HG03571 (cell line): ENCODE measurements at regions not wholly inside any gene's neighbourhood (a gene's known extent, or its start where the extent isn't known, plus 50 kb on each side); places are given as distances from the start of the nearest gene placed in this dataset.

Source experiments
- ATAC-seq: cut with Tn5 transposase; IDR thresholded peaks from one replicate; pipeline ENCODE4 v1.9.1; 2021; ENCODE audit not compliant: unreplicated experiment

DNA sequence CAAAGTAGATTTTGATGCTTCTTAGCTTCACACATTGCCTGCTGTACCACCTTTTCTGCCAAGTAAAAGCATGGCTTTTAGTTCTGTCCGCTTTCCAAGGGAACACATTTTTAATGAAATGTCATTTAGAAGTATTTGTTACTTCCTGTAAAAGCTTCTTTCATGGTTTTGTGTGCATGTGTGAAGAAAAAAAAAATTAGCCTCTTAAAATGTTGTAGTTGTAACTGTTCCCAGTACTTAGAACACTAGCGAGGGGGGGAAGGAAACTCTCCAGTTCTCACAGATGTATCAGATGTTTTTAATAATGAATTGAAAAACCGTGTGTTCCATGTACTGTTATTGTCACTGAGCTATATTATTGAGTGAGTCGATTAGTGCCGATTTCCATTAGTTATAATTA lies 568.3 kb upstream of the ADGRL2 start:
- no peak for ATAC-seq

DNA sequence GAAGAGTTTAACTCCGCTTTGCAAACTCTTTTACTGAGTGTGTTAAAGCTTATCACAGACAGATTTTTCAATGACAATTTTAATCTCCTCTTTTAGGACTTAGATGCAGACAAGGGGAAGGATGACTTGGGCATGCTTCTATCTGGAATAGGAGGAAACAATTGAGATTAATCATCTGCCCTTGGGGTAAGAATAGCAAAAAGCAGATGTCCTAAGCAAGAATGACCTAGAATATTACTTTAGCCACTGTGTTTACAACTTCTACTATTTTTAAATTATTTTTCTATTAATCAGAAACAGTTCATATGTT lies 569.0 kb upstream of the ADGRL2 start:
- ATAC-seq, result no peak

DNA sequence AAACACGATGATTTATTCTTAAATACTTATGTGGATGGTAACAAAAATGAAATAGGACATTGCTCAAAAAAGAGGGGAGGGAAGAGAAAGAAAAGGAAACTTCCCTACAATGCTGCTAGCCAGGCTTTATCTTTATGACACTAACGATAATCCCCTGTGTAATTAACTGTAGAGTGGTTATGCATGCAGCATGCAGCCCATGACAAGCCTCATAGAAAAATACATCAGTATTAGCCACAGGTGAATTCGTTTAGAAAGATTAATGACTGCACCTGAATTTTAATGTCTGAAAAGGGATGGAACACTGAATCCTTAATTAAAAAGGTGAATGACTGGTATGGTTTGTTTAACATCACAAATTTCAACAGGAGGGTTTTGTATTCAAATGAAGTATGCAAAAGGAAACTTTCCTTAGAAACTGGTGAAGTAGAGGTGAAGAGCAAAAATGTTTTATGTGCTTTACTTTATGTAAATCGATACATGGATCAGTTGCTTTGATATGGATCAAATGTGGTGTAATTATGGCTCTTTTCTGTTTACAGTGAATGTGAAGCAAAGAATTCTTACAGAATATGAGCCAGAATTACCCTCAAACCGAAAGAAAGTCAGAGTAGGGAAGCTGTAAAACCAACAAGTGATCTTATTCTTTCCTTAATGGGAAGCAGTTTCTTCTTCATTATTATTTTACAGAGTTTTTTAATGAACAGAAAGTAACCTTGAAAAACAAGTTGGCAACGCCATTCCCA lies 569.6 kb upstream of the ADGRL2 start:
- no peak for ATAC-seq

DNA sequence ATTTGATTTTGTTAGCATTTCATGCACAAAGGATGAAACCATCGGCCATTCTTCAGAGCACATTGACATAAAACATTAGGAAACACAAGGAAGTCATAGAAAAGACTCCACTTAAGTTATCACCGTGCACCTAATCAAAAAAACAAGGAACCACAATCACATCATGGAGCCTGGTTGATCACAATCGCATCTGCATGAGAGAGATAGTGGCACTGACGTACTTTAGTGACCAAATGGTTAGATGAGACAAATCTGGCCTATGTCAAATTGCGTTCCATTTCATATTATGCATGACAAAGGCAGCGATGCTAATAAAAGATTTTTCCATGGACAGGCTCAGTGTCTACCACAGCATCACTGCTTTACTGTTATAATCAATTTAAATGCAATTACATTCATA lies 571.8 kb upstream of the ADGRL2 start:
- ATAC-seq, result no peak

DNA sequence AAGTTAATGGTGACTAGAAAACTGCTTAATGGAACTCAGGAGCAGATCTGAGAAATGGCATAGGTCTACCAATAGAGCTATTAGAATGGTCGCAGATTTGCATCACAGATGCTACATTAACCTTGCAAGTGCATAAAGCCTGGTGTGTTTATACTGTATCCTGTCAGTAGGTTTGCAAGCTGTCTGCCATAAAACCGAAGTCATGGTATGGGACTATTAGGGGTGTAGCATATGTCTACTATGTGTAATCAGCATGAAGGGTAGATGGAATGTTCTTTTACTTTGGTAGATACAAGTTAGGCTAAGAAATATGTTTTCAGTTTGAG lies 574.2 kb upstream of the ADGRL2 start:
- no peak for ATAC-seq

DNA sequence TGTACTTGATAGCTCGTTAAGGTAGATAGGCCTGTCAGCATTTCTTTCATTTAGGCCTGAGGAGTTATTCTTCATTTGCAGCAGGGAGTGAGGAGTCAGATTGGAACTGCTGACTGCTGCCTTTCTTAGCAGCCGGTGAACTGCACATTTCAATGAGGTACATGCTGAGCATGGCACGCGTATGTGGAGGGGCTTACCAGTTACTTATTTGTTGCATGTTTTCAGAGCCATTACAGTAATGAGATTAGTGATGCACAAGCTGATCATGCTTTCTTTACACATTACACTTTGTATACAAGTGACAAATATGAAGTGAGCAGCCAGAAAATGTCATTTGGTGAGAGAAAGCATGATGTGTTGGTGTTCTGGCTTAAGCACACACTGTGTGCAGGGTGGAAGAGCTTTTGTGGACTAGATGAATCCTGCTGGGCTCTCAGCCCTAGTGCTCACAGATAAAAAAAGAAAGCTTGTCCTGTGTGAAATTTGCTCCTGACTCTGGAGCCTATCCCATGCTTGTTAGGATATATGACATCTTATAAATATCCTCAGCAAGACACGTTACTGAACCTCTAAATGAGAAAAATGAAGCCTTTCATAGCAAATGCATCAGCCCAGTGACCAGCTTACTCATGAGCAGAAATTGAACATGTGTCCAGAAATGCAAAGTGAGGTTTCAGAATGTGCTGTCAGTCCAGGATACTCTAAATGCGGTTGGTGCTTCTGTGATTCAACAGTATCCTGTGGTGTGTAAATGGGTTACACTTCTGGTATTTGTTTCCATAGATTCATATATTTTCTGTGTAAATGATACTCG lies 574.7 kb upstream of the ADGRL2 start:
- ATAC-seq, result no peak

DNA sequence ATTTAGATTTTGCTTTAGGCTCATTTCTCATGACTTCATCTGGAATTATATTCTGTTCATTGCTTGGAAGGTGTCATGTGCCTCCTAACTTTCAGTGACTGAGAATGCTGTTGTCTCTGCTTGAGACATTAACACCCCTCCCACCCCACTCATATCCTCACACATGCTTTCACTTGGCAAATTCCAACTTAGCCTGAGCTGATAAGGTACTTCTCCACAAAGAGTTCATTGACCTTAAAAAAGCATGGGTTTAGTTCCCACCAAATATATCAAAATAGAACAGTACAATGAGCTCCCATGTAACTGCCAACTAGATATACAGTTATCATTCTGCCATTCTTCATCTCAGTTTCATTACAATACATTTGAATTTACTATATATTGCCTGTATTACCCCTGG lies 576.5 kb upstream of the ADGRL2 start:
- ATAC-seq, result no peak

DNA sequence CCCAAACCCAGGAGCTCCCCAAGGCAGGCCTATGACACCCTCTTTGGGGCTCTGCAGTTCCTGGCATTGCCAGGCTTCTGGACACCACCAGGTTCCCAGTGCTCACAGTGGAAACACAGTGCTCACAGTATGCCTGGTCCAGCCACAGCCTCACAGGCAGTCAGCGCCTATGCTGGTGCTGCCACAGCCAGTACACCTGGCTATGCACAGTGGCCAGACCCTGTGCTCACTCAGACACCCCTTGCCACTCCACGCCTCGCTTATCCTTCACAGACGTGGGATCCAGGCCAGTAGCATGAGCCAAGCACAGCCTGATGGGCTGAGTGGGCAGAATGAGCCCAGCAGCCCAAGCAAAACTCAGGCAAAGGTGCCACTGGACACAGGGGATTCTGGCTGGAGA lies 579.2 kb upstream of the ADGRL2 start:
- no peak for ATAC-seq

DNA sequence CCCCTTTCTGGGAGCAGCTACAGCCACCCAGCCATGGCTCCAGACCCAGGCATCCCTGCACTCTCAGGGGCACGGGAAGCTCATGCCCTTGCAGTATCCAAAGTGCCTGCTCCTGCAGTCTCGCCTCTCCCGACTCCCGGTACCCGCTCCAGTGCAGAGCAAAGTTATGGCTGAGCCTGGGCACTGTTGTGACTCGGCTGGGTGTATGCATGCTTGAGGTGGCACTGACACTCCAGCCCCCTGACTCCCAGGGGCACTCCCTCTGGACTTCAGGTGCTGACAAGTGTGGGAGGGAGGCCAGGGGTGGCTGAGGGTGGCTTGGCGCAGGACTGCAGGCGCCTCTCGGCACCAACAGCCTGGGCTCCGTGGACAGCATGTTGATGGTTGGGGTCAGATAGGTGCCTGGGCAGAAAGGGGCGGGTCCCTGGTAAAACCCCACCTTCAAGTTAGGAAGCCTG lies 580.1 kb upstream of the ADGRL2 start:
- ATAC-seq, result no peak

DNA sequence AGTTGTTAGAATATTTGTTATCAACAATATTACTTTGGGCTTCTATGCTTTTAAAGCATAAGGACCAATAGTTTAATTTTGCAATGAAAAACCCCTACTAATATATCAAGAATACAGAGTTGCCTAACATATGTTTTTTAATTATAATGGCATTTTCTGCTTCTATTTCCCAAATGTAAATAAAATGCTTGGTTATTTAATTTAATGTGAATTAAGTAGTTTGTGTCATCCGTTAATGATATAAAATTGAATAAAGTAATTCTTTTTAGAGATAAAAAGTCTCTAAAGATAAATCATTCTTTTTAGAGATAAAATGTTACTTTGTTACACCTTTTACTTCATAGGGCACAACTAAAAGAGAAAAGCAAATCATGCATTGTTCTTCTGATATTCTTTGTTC lies 583.7 kb upstream of the ADGRL2 start:
- no peak for ATAC-seq

DNA sequence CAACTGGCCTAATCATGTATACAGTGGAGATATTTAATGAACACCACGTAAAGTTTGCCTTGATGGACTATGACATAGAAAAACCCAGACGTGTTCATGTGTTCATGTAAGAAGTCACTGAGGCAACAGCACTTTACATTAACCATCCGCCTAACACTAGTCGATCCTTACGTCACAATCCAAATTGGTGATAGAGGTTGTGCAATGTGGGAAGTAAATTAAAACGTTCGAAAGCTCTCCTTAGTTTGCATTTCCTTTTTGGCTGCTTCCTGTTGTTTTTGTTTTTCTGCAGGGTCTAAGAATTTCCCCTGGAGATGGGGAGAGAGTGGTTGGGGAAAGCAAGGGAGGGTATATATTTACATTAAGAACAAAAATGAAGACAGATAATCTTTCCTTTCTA lies 587.5 kb upstream of the ADGRL2 start:
- ATAC-seq, result no peak

DNA sequence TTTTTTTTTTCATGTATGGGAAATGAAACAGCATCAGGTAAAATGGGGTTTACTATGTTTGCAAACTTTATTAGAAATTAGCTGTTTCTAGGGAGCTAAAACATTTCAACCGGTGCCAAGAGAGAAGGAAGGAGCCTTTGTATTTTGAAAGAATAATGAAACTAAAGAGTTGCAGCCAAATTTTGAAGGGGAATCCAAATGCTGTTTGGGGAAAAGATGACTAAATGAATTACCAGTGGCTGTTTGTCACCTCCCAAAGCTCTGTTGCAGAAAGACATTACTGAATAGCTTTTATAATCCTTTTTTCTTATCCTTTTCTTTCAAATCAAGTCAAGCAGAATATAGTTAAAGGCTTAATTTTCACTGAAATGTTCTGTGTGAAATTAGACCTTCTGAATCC lies 591.3 kb upstream of the ADGRL2 start:
- ATAC-seq, result no peak

DNA sequence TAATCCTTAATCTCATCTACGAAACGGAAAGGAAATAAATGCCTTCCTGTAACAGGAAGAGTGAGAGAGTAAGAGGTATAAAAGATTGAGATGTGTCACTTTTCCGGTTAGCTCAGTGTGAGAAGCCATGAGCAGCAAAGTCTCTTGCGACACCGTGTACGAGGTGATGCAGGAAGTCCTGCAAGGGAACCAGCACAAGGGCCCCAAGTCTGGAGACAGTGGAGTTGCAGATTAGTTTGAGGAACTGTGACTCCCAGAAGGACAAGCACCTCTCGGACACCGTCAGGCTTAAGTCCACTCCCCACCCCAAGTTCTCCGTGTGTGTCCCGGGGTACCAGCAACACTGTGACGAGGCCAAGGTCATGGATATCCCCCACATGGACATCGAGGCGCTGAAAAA lies 592.3 kb upstream of the ADGRL2 start:
- no peak for ATAC-seq

DNA sequence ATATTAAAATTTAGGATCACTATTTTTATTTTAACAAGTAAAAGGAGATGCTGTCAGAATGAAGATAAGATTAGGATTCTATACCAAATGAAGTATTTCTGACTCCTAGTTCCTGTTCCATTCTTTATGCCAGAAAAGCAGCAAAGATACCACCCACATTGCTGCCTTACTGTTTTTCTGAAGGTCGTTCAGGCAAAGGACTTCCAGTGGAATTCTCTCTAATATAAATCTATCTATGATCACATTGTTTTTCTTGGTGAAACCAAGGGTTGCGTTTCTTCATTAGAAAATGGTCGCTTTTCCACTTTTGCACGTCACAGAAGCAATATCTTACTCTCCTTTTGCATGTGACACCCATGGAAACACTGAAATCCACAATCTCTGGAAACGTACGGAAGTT lies 594.8 kb upstream of the ADGRL2 start:
- ATAC-seq, result no peak

DNA sequence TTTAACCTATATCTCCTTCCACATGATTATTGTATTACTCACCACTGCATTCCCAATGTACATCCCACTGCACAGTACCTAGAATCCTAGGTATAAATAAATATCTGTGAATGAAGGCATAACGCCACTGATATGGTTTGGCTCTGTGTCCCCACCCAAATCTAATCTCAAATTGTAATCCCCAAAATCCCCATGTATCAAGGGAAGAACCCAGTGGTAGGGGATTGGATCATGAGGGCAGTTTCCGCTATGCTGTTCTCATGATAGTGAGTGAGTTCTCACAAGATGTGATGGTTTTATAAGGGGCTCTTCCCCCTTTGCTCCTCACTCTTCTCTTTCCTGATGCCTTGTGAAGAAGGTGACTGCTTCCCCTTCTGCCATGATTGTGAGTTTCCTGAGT lies 599.0 kb upstream of the ADGRL2 start:
- no peak for ATAC-seq

DNA sequence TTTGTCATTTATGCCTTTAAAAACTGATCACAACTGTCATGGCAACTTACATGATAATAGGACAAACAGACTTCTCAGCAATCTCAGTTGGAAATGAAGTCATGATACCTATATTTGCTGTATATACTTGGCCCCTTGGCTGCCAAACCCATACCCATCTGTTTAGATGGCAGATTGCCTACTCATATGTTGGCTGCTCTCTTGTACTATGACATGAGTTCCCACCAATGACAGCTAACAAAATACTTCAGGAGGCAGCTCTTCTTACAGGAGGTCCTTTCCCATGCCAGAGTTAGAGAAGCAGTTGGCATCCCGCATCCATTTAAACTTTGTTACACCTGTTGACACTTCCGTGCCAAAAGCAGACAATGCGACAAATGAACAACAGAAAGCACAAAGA lies 603.1 kb upstream of the ADGRL2 start:
- ATAC-seq, result no peak

DNA sequence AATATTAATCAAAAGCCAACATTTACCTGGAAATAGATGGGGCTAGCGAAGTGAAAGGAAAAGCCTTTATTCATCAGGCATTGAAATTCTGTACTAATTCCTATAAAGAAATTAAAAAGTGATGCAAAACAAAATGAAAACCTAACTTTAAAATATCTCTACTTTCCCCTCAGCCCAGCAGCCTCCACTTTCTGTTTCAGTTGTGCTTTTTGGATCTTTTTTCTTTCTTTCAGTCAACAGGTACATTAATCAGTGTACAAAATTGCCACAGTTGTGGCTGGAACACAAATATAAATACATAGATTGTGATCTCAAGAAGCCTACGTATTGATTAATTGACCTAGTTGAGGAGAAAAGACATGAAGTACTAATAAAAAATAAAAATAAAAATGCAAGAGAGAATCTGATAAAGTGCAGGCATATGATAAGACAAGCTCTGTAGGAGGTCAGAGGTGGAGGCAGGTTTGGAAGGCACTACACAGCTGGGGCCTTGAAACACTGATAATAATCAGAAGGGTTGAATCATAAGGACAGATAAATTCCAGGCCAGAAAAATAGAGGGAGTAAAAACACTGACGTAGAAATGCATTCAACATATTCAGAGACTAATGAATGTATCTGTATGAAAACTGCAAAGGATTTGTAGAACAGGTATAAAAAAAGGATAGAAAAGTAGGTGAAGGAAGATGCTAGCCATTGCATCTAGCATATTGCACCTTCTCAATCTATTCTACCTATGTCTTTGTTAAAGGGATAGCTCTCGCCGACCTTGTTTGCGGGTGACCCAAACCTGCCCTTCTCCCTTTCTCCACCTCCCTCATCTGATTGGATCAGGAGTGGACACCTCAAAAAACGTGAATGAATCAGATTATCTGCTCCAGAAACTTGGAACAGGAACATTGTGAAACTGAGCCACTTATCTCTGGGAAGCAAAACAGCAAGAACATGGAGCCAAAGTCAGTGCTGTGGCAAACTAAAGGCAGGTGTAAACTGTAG lies 607.8 kb upstream of the ADGRL2 start:
- ATAC-seq, result no peak

DNA sequence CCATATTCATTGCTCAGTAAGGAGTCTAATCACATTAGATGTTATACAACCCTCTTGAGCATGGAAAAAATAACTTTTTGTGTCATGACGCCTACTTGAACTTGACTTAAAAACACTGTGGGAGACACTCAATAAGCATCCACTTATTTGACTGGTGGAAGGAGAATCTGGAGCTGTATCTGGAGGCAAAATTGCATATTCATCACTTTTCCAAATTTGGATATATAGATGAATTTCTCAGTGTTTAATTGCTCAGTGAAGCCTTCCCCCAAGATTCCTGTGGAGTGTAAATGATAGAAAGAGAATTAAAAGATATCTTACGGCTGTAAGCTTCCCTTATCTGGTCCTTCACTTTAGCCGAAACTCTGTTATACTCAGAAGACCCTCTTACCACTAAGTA lies 610.7 kb upstream of the ADGRL2 start:
- ATAC-seq, result no peak

DNA sequence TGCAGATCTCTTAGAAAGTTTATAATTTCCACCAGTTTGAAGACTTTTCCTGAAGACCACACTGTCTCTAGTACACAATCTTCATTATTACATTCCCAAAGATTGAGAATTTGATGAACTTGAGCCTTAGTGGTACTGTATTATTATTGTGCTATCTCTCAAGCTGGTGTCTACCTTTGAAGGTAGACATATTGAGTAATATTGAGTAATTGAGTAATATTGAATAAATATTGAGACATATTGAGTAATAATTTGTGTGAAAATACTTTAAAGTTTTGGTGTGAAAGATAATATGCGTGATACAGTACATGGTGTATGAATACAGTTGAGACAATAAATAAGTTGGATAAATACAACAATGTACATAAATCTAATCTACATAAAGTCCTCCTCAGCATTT lies 613.1 kb upstream of the ADGRL2 start:
- ATAC-seq, result no peak

DNA sequence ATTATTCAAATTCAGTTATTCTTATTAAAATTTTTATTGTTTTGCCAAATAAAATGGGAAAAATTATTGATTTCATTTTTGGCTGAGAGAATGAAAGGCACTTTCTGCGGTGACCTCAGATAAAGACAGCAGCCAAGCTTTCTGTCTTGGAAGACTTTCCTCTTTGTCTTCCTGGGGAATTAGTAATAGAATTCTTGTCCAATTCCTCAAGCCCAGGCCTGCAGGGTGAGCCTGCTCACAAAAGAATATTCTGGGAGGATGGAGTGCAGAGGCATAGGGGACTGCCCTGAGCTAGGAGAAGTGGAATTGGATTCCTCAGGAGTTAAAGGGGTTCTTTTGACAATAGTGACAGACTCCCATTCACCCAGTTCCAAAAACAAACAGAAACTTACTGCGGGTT lies 614.5 kb upstream of the ADGRL2 start:
- ATAC-seq, result no peak

DNA sequence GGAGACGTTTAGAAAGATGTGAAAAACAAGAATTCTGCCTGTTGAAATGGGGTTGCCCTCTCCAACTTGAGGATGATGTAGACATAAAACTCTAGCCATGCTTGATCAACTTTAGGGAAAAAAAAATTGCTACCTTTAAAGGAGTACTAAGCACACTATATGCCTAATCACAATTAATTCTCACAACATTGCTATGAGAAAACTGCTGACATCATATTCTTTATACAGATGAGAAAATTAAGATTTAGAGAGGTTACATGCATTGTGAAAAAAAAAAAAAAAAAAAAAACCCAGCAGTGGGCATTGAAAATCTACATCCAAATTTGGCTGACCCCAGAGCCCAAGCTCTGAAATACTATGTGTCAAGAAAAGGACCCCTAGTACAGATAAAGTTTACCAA lies 617.2 kb upstream of the ADGRL2 start:
- ATAC-seq, result no peak

DNA sequence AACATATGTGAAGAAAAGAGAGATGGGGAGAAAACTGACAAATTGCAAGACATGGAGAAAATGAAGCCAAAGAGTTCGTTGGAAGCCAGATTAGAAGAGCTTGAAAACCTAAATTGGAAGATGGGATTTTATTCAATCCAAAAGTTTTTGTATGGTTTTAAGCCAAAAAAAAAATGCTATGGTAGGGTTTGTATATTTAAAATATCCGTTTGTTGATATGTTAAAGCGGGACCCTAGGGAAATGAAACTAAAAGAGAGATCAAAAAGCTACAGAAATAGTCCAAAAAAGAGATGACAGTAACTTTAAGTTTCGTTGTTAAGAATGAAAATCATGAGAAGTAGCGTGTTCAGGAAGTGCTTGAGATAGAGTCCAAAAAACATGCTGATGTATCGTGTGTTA lies 617.7 kb upstream of the ADGRL2 start:
- ATAC-seq, result no peak
